C4-2B (cell line): ENCODE measurements at regions not wholly inside any gene's neighbourhood (a gene's known extent, or its start where the extent isn't known, plus 50 kb on each side); places are given as distances from the start of the nearest gene placed in this dataset.
"Not testable (repeated sequence)": the region's sequence is repeated elsewhere in the genome, so short reads cannot be mapped to it uniquely, and the experiment has no call there.

Experiments
- H3K27ac ChIP-seq: fragments of 450-650 bp; 2 replicates; pipeline ENCODE4 v1.5.1; 2017
- ZFX ChIP-seq: fragments of 450-650 bp; IDR thresholded peaks from 2 replicates; pipeline ENCODE4 v1.6.1; 2017
- TF ChIP-seq, protein P1 (sequence below): fragments of 450-650 bp; conservative IDR thresholded peaks from 2 replicates; pipeline ENCODE4 v1.5.1; 2017; ENCODE audit warnings: mild to moderate bottlenecking

DNA sequence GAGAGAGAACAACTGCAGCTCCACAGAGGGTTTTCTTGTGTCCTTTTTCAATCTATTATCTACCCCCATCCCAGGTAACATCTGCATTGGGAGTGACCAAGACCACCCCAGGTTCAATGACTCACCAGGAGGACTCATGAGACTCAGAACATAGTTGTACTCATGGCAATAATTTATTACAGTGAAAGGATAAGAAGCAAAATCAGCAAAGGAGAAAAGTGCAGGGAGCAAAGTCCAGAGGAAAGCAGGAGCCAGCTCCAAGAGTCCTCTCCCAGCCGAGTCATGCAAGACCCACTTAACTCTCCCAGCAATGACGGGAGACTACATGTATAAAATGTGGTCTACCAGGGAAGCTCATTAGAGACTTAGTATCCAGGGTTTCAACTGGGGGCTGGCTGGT is 129.5 kb upstream of the RBPJ start:
- no peak for TF ChIP-seq ZFX
- TF ChIP-seq, protein P1, sequence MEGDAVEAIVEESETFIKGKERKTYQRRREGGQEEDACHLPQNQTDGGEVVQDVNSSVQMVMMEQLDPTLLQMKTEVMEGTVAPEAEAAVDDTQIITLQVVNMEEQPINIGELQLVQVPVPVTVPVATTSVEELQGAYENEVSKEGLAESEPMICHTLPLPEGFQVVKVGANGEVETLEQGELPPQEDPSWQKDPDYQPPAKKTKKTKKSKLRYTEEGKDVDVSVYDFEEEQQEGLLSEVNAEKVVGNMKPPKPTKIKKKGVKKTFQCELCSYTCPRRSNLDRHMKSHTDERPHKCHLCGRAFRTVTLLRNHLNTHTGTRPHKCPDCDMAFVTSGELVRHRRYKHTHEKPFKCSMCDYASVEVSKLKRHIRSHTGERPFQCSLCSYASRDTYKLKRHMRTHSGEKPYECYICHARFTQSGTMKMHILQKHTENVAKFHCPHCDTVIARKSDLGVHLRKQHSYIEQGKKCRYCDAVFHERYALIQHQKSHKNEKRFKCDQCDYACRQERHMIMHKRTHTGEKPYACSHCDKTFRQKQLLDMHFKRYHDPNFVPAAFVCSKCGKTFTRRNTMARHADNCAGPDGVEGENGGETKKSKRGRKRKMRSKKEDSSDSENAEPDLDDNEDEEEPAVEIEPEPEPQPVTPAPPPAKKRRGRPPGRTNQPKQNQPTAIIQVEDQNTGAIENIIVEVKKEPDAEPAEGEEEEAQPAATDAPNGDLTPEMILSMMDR = no peak
- no peak overlapping the region for H3K27ac ChIP-seq

DNA sequence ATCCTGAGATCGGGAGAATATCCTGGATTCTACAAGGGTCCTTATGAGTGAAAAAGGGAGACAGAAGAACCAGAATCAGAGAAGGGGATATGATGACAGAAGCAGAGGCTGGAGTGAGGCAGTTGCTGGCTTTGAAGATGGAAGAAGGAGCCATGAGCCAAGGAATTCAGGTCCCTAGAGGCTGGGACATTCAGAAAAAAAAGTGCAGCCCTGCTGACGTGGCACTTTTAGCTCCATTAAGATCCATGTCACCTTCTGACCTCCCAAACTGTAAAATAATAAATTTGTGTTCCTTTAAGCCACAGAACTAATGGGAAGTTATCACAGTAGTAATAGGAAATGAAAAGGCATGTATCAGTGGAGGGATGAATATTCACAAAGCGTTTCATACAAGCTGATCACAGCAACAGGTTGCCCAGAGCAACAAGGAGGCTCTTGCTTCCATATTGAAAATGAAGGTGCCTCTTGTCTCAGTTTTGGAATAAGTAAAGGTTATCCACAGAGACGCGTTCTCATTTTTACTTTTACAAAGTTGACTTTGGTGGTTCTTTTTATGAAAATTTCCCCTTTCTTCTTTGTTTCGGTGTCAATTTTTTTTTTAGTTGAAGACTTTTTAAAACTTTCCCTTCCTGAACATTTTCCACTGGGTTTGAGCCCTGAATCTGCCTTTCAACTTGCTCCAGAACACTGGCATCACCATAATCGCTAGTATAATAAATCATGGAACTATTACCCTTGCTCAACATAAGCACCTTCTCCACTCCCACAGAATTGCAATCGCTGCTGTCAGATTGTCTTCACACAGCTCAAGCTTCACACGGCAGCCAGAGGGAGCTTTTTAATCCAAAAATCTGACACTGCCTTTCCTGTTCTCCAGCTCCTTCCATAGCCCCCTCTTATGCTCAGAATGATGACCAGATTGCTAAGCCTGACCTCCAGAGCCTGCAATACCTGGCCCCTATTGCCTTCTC is 127.6 kb upstream of the RBPJ start:
- TF ChIP-seq, protein P1 = no peak
- TF ChIP-seq ZFX = no peak
- no peak overlapping the region for H3K27ac ChIP-seq

DNA sequence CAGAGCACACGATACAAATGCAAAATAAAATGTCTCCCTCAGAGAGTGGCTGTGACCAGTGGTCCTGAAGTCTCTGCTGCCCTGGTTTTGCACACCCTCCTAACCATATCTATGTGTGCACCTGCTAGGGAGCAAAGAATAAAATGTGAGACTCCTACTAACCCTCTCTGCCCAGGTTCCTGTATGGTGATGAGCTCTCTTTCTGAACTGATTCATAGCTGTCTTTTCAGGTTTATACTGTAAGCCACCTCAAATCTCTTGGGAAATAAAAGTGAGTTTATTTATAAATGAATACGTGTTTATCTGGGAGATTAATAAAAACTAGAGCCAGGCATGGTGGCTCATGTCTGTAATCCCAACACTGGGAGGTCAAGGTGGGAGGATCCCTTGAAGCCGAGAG is 126.0 kb upstream of the RBPJ start:
- no peak overlapping the region for H3K27ac ChIP-seq
- TF ChIP-seq ZFX = no peak
- TF ChIP-seq, protein P1 = no peak

GRCh38 chr4:26196567-26196966 is 124.2 kb upstream of the RBPJ start:
- no peak overlapping the region for H3K27ac ChIP-seq
- TF ChIP-seq, protein P1 = no peak
- TF ChIP-seq ZFX = no peak

DNA sequence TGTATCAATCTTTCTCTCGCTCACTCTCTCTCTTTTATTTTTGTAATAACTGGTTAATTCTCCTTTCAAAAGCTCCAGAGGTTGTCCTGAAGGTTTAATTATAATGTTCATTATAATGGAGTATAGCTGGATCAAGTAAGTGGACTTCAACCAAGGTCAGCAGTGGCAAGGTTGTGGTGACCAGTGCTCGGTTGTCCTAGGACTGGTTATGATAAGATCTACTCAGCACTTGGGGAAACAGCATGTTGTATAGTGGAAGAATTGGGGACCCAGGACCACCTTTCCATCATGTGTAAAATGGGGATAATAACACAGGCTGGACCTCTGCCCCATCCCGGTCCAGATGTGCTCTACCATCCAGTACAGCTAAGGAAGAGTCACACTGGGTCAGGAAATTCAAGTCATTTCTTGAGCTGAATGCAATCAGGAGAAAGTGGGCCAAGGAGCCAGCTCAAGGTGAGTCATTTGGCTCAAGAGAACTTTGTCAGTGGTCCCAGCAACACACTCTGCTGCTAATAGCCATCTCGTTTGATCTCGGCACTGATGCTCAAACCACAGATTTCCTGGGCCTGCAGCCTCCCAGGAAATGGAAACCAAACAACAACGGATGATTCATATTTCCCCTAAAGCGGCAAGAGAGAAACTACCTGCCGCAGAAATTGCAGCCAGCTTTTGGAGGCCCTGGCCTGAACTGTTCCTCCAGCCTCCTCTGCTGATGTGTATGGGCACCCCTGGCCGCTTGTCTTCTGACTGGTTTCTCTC is 123.6 kb upstream of the RBPJ start:
- TF ChIP-seq, protein P1 = no peak
- TF ChIP-seq ZFX = no peak
- H3K27ac ChIP-seq = no peak overlapping the region

GRCh38 chr4:26198931-26199330 is 121.9 kb upstream of the RBPJ start:
- not testable (repeated sequence) for H3K27ac ChIP-seq

- TF ChIP-seq, protein P1 = no peak
- no peak for TF ChIP-seq ZFX
- no peak overlapping the region for H3K27ac ChIP-seq
Observed at GRCh38 chr4:26199596-26199995, 121.2 kb upstream of the RBPJ start.
